ENCODE measurements at regions not wholly inside any gene's neighbourhood (a gene's known extent, or its start where the extent isn't known, plus 50 kb on each side); places are given as distances from the start of the nearest gene placed in this dataset.

- peak; percentile 15 for DNase-seq
These were observed 56.7 kb upstream of the NTPCR start for GRCh38 chr1:232893481-232894313.

GRCh38 chr1:232894436-232894835, 56.0 kb upstream of the NTPCR start:
- DNase-seq = no peak

- no peak for DNase-seq
These were observed 52.4 kb upstream of the NTPCR start for GRCh38 chr1:232897949-232898465.

GRCh38 chr1:232899268-232899667, 51.1 kb upstream of the NTPCR start:
- no peak for DNase-seq

- no peak for DNase-seq
These were observed 50.6 kb upstream of the NTPCR start for GRCh38 chr1:232899839-232900238.
